LNCaP clone FGC (cell line): ENCODE measurements at regions not wholly inside any gene's neighbourhood (a gene's known extent, or its start where the extent isn't known, plus 50 kb on each side); places are given as distances from the start of the nearest gene placed in this dataset.

ENCODE experiments used
- DNase-seq: peaks from one replicate; pipeline ENCODE4 v3.0.0-alpha.2; 2011; ENCODE audit warnings: low read depth
- H3K4me3 ChIP-seq: 2 replicates; pipeline ENCODE4 v1.5.1; 2011; ENCODE audit warnings: mild to moderate bottlenecking, low read depth, low read length, control low read depth
- TF ChIP-seq, protein P1 (sequence below): IDR thresholded peaks from 2 replicates; pipeline ENCODE4 v1.5.1; 2012; ENCODE audit warnings: mild to moderate bottlenecking; ENCODE audit not compliant: control insufficient read depth, insufficient read depth; ENCODE audit errors: extremely low read depth

DNA sequence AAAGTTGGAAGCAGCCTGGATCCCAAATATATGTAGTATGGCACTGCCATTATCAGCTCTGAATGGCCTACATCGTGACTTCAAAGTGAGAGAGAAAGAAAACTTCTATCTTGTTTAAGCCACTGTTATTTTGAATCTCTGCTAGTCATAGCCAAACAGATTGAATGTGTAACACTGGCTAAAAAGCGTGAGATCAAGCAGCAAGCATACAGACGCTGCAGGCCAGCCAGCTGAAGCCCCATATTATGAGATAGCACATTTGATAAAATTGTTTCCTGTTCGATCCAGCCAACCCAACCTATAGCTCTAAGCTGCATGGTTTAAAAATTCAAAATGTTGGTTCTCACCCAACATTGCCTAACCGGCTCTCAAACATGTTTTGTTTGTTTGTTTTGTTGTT is 95.0 kb downstream of the DUSP6 start:
- TF ChIP-seq, protein P1, sequence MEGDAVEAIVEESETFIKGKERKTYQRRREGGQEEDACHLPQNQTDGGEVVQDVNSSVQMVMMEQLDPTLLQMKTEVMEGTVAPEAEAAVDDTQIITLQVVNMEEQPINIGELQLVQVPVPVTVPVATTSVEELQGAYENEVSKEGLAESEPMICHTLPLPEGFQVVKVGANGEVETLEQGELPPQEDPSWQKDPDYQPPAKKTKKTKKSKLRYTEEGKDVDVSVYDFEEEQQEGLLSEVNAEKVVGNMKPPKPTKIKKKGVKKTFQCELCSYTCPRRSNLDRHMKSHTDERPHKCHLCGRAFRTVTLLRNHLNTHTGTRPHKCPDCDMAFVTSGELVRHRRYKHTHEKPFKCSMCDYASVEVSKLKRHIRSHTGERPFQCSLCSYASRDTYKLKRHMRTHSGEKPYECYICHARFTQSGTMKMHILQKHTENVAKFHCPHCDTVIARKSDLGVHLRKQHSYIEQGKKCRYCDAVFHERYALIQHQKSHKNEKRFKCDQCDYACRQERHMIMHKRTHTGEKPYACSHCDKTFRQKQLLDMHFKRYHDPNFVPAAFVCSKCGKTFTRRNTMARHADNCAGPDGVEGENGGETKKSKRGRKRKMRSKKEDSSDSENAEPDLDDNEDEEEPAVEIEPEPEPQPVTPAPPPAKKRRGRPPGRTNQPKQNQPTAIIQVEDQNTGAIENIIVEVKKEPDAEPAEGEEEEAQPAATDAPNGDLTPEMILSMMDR: no peak
- no peak overlapping the region for H3K4me3 ChIP-seq
- DNase-seq: no peak

DNA sequence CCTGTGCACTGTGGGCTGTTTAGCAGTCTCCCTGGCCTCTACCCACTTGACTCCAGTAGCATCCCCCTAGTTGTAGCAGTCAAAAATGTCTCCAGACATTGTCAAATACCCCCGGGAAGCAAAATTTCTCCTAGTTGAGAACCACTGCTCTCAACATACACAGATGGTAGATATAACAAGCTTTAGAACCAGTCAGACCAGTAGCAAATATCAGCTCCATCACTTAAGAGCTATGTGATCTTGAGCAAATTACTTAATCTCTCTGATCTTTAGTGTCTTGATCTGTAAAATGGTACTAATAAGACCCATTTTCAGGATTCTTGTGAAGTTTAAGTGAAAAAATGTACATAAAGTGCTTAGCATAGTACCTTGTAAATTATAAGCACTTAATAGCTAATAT is 96.2 kb downstream of the DUSP6 start:
- DNase-seq: no peak
- no peak overlapping the region for H3K4me3 ChIP-seq
- TF ChIP-seq, protein P1: no peak

DNA sequence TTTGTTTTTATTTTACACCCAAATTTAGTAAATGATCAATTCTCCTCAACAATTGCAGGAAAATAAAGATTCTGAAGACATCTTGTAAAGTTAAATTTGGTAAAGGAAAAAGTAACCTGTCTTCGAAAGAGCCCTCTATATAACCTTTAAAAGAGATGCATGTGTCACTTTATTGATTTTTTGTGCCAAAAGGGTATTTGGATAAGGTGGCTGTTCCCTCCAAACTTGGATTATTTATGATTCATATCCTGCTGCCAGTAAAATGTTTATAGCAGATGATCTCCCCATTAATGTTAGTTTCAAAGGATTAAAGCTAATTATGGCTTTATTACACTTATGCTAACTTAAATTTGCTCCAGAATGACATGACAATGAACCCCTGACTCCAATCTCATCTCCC is 98.8 kb downstream of the DUSP6 start:
- peak; percentile 55 for DNase-seq
- TF ChIP-seq, protein P1: no peak
- no peak overlapping the region for H3K4me3 ChIP-seq

DNA sequence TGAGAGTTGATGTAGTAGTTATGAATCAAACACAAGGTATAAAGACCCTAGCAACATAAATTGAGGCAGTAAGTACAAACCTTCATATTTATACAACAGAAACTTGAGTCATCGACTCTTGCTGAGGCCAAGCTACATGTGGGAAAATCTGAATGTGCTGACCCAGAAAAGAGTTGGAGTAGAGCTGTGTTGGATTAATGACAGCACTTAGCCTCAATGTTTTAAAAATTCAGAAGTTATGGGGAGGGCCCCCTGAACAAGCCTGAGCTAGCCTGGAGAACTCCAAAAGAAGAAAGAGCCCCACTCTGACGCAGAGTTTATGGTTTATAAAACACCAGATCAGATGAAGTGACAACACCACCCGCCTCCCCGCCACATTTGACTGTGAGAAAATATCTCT is 100.0 kb downstream of the DUSP6 start:
- DNase-seq: no peak
- TF ChIP-seq, protein P1: no peak

DNA sequence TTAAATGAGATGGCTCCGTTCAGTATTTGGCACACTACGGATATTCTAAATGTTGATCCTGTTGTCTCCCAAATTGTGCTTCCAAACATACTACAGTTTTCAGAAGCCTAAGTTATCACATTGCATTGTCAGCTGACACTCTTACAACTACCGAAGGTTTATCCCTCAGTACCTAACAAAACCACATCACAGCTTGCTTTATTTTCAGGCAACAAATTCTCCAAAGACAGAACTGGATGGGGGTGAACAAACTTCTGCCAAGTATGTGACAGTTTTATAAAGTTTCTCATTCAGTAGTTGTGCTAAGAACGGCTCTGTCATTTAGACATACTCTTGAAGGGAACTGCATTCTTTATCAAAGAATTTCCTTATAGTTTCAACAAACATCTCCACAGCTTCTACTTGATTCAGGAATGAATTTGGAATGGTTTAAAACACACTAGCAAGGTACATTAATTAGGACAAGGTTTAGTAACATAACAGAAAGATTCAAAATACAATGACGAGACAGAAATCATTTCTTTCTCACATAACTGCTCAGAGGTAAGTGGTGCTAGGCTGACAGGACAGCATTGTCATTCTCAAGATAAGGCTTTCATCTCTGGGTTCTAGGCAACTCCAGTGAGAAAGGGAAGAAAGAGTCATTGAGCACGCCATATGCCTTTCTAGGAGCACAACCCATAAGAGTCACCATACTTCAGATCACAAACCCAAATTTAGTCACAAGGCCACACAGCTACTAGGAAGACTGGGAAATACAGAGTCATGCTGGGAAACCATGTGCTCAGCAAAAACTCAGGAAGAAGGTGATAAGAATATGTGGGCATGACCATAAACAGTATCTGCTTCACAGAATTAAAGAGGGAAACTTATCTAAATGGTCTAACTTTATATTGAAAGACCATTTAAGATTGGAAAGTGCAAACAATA is 100.7 kb downstream of the DUSP6 start:
- TF ChIP-seq, protein P1: no peak
- DNase-seq: no peak
- H3K4me3 ChIP-seq: no peak overlapping the region

More for the DNA sequence above, 100.0 kb downstream of the DUSP6 start:
- H3K4me3 ChIP-seq: no peak overlapping the region

DNA sequence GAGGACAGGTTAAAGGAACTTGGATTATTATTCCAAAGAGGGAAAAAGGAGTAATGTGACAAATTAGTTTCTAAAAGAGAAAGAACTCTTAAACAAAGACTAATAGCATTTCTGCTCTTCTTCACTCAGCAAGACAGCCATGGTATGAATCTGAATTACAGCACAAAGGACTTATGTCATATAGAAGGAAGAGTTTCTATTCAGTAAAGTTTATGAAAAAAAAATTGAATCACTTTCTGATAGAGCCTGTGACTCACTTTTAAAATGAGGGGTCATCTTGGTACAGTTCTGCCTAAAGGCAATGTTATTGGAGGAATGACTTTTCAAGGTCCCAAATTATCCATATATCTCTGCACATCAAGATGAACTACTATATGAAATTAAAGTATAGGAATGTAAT is 101.7 kb downstream of the DUSP6 start:
- H3K4me3 ChIP-seq: no peak overlapping the region
- TF ChIP-seq, protein P1: no peak
- no peak for DNase-seq
